DOHH2 (cell line): ENCODE measurements at regions not wholly inside any gene's neighbourhood (a gene's known extent, or its start where the extent isn't known, plus 50 kb on each side); places are given as distances from the start of the nearest gene placed in this dataset.

Experiments used
- H3F3A ChIP-seq: fragments of 200-600 bp; sonication (generic), shearing (Covaris generic); 2 replicates; pipeline ENCODE4 v1.6.0; 2016; ENCODE audit warnings: antibody characterized with exemption, mild to moderate bottlenecking; ENCODE audit not compliant: control insufficient read depth, insufficient read depth
- H3K27ac ChIP-seq: fragments of 200-600 bp; sonication (generic); 2 replicates; pipeline ENCODE4 v1.5.1; 2014; ENCODE audit warnings: low read depth, mild to moderate bottlenecking, low read length, moderate library complexity
- H3K27me3 ChIP-seq: fragments of 200-600 bp; sonication (generic); 2 replicates; pipeline ENCODE4 v1.6.1; 2014; ENCODE audit warnings: mild to moderate bottlenecking, low read length, mixed read lengths; ENCODE audit not compliant: control insufficient read depth
- H3K36me3 ChIP-seq: fragments of 200-600 bp; sonication (generic); 2 replicates; pipeline ENCODE4 v1.6.1; 2014; ENCODE audit warnings: mild to moderate bottlenecking, low read length, moderate library complexity, mixed read lengths; ENCODE audit not compliant: control insufficient read depth
- H3K4me1 ChIP-seq: fragments of 200-600 bp; sonication (generic); 2 replicates; pipeline ENCODE4 v1.6.1; 2014; ENCODE audit warnings: mild to moderate bottlenecking, low read length, mixed read lengths; ENCODE audit not compliant: control insufficient read depth
- H3K4me2 ChIP-seq: fragments of 200-600 bp; sonication (generic); 2 replicates; pipeline ENCODE4 v1.6.0; 2014; ENCODE audit warnings: mild to moderate bottlenecking, low read length, moderate library complexity
- H3K4me3 ChIP-seq: fragments of 200-600 bp; sonication (generic); 2 replicates; pipeline ENCODE4 v1.5.1; 2014; ENCODE audit warnings: mild to moderate bottlenecking, low read length, mixed read lengths
- H3K79me2 ChIP-seq: fragments of 200-600 bp; sonication (generic); 2 replicates; pipeline ENCODE4 v1.6.1; 2014; ENCODE audit warnings: mild to moderate bottlenecking, low read length, mixed read lengths; ENCODE audit not compliant: control insufficient read depth
- H3K9me2 ChIP-seq: fragments of 200-600 bp; sonication (generic); replicated peaks from 2 replicates; pipeline ENCODE4 v1.6.1; 2014; ENCODE audit warnings: mild to moderate bottlenecking, low read length, mixed read lengths; ENCODE audit not compliant: control insufficient read depth
- H3K9me3 ChIP-seq: fragments of 200-600 bp; sonication (generic); 2 replicates; pipeline ENCODE4 v1.6.1; 2014; ENCODE audit warnings: antibody characterized with exemption, low read length, mixed read lengths; ENCODE audit not compliant: control insufficient read depth, insufficient read depth
- H4K20me1 ChIP-seq: fragments of 200-600 bp; sonication (generic); 2 replicates; pipeline ENCODE4 v1.6.0; 2014; ENCODE audit warnings: low read depth, mild to moderate bottlenecking, antibody characterized with exemption, low read length, moderate library complexity; ENCODE audit not compliant: control insufficient read depth, insufficient read depth
- EZH2phosphoT487 ChIP-seq: fragments of 200-600 bp; sonication (generic); IDR thresholded peaks from 2 replicates; pipeline ENCODE4 v1.6.1; 2017; ENCODE audit warnings: borderline replicate concordance, mild to moderate bottlenecking, antibody characterized with exemption, low read length, moderate library complexity, mixed read lengths
- TF ChIP-seq, protein P1 (sequence below): fragments of 200-600 bp; sonication (generic); IDR thresholded peaks from one replicate; pipeline ENCODE4 v1.5.1; 2014; ENCODE audit warnings: antibody characterized with exemption, mild to moderate bottlenecking, low read depth, low read length; ENCODE audit not compliant: poor library complexity, severe bottlenecking

DNA sequence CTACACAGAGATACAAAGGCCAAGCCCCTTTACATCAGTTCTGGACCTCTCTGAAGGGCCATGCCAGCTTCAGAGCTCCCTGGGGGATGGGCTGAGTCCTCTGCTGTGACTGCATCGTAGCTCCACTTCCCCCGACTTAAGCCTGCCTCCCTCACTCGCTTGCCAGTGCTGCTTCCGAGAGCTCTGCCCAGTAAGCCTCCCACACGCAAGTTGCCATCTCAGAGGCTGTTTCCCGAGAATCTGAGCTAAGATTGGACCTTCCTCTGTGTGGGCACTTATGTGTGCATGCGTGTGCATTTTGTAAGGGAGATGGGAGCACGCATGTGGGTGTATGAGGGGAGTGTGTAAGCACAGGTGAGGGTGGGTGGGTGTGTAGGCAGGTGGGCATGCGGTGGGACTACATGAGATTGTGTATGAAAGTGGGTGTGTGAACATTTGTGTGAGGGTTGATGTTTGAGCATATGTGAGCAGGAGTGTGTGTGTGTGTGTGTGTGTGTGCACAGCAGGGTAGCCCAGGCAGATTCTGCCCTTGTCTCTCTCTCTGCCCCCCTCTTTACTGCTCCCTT lies 163.0 kb upstream of the SYT13 start:
- no peaks in the 10 kb centered on the region; the same call in 1 of the 2 replicates for H3K27me3 ChIP-seq
- no peak overlapping the region for H3K4me2 ChIP-seq
- no peak overlapping the region for H3K27ac ChIP-seq
- no peak for TF ChIP-seq EZH2phosphoT487
- TF ChIP-seq, protein P1, sequence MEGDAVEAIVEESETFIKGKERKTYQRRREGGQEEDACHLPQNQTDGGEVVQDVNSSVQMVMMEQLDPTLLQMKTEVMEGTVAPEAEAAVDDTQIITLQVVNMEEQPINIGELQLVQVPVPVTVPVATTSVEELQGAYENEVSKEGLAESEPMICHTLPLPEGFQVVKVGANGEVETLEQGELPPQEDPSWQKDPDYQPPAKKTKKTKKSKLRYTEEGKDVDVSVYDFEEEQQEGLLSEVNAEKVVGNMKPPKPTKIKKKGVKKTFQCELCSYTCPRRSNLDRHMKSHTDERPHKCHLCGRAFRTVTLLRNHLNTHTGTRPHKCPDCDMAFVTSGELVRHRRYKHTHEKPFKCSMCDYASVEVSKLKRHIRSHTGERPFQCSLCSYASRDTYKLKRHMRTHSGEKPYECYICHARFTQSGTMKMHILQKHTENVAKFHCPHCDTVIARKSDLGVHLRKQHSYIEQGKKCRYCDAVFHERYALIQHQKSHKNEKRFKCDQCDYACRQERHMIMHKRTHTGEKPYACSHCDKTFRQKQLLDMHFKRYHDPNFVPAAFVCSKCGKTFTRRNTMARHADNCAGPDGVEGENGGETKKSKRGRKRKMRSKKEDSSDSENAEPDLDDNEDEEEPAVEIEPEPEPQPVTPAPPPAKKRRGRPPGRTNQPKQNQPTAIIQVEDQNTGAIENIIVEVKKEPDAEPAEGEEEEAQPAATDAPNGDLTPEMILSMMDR = no peak
- no peak overlapping the region for H3K4me3 ChIP-seq
- no peaks in the 10 kb centered on the region for H3K4me1 ChIP-seq
- no peaks in the 10 kb centered on the region for H3K9me2 ChIP-seq
- H3F3A ChIP-seq = no peaks in the 10 kb centered on the region
- H3K79me2 ChIP-seq = no peaks in the 10 kb centered on the region
- no peaks in the 10 kb centered on the region for H4K20me1 ChIP-seq
- no peaks in the 10 kb centered on the region for H3K9me3 ChIP-seq
- no peaks in the 10 kb centered on the region for H3K36me3 ChIP-seq

DNA sequence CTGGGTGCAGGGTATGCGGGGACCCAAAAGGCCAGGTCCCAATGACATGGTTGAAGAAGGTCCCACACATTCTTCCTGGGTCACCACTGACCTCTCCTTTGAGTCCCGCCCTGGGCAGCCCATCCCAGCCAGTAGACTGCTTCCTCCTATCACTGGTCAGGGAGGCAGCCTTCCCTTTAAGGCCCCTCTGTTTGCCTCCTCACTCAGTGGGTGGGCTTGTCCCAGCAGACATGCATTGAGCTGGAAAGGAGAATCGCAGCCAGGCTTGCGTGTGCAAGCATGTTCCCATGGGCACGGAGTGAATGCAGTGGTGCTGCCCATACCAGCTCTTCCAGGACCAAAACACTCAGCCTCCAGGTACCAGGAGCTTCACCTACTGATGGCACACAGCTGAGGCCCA lies 162.4 kb upstream of the SYT13 start:
- Histone ChIP-seq H3K9me2 (no peaks in the 10 kb centered on the region), H3K27ac (no peak overlapping the region), H3K36me3 (no peaks in the 10 kb centered on the region), H3K4me1 (no peaks in the 10 kb centered on the region), H3F3A (no peaks in the 10 kb centered on the region), H3K4me3 (no peak overlapping the region), H4K20me1 (no peaks in the 10 kb centered on the region), H3K27me3 (peaks cover 4% of the 10 kb centered on the region), H3K4me2 (no peak overlapping the region), H3K79me2 (no peaks in the 10 kb centered on the region), H3K9me3 (no peaks in the 10 kb centered on the region)
- TF ChIP-seq, protein P1 = no peak
- no peak for TF ChIP-seq EZH2phosphoT487

DNA sequence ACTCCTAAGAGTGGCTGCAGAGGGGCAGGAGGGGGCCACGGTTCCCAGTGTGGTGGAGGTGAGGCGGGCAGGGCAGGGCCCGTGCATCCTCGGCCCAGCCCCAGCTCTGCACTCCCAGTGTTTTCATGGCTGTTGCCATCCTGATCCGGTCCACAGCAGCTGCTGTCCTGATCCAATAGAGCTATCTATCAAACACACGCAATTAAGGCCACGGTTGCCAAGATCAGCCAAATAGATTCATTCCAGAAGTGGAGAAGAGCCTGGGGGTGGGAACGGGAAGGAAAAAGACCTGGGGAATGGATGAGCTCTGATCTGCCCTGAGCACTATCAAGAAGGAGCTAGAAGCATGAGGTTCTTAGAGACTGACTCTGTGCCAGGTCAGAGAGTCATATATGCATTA lies 160.9 kb upstream of the SYT13 start:
- Histone ChIP-seq H3F3A (no peaks in the 10 kb centered on the region), H3K4me3 (no peak overlapping the region), H4K20me1 (no peaks in the 10 kb centered on the region), H3K4me1 (no peaks in the 10 kb centered on the region), H3K9me2 (no peaks in the 10 kb centered on the region), H3K9me3 (no peaks in the 10 kb centered on the region), H3K36me3 (no peaks in the 10 kb centered on the region), H3K27me3 (peaks cover 4% of the 10 kb centered on the region), H3K27ac (no peak overlapping the region), H3K79me2 (no peaks in the 10 kb centered on the region), H3K4me2 (no peak overlapping the region)
- TF ChIP-seq EZH2phosphoT487 = no peak
- TF ChIP-seq, protein P1 = no peak

DNA sequence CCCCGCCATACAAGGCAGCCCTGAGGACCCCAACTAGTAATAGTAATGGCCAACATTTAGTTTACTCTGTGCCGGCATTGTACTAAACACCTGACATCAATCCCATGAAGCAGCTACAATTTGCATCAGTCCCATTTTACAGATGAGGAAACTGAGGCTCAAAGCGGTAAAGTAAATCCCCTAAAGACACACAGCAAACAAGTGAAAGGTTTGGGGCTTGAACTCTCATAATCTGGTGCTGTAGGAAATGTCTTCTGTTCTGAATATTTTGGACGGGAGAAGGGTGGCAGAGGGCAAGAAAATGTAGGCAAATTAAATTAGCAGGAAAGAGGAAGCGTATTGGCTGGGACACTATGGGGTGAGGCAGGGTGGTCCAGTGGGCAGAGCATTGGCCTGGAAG lies 160.3 kb upstream of the SYT13 start:
- TF ChIP-seq, protein P1 = no peak
- TF ChIP-seq EZH2phosphoT487 = no peak
- Histone ChIP-seq H3K36me3 (no peaks in the 10 kb centered on the region), H4K20me1 (no peaks in the 10 kb centered on the region), H3K27ac (no peak overlapping the region), H3K4me3 (no peak overlapping the region), H3K79me2 (no peaks in the 10 kb centered on the region), H3K9me3 (no peaks in the 10 kb centered on the region; the same call in 1 of the 2 replicates), H3F3A (no peaks in the 10 kb centered on the region), H3K27me3 (peaks cover 4% of the 10 kb centered on the region), H3K4me2 (no peak overlapping the region), H3K4me1 (no peaks in the 10 kb centered on the region), H3K9me2 (no peaks in the 10 kb centered on the region)
